Loucy (cell line): ENCODE measurements at regions not wholly inside any gene's neighbourhood (a gene's known extent, or its start where the extent isn't known, plus 50 kb on each side); places are given as distances from the start of the nearest gene placed in this dataset.

Source experiments
- H2AFZ ChIP-seq: fragments of 200-600 bp; sonication (generic); 2 replicates; pipeline ENCODE4 v1.6.0; 2016; ENCODE audit warnings: antibody characterized with exemption, mild to moderate bottlenecking, low read length, moderate library complexity
- H3F3A ChIP-seq: fragments of 200-600 bp; 2 replicates; pipeline ENCODE4 v1.6.0; 2016; ENCODE audit warnings: antibody characterized with exemption, low read depth, mild to moderate bottlenecking
- H3K27me3 ChIP-seq: fragments of 200-600 bp; sonication (generic); 2 replicates; pipeline ENCODE4 v1.6.1; 2014; ENCODE audit warnings: low read length, mild to moderate bottlenecking; ENCODE audit not compliant: insufficient read depth, poor library complexity, severe bottlenecking
- H3K36me3 ChIP-seq: fragments of 200-600 bp; sonication (generic); 2 replicates; pipeline ENCODE4 v1.6.1; 2016; ENCODE audit warnings: low read length; ENCODE audit not compliant: insufficient read depth
- H3K4me1 ChIP-seq: fragments of 200-600 bp; sonication (generic); 2 replicates; pipeline ENCODE4 v1.5.1; 2014; ENCODE audit warnings: low read length, mild to moderate bottlenecking; ENCODE audit not compliant: insufficient read depth, poor library complexity, severe bottlenecking
- H3K4me2 ChIP-seq: fragments of 200-600 bp; sonication (generic); 2 replicates; pipeline ENCODE4 v1.6.0; 2014; ENCODE audit warnings: antibody characterized with exemption, low read length, low read depth, mild to moderate bottlenecking; ENCODE audit not compliant: poor library complexity, severe bottlenecking
- H3K4me3 ChIP-seq: fragments of 200-600 bp; sonication (generic); 2 replicates; pipeline ENCODE4 v1.5.1; 2014; ENCODE audit warnings: low read length, mild to moderate bottlenecking, mixed read lengths; ENCODE audit not compliant: poor library complexity, severe bottlenecking
- H3K79me2 ChIP-seq: fragments of 200-600 bp; sonication (generic); 2 replicates; pipeline ENCODE4 v1.6.1; 2014; ENCODE audit warnings: low read length; ENCODE audit not compliant: insufficient read depth
- H3K9ac ChIP-seq: fragments of 200-600 bp; sonication (generic); 2 replicates; pipeline ENCODE4 v1.6.0; 2014; ENCODE audit warnings: mild to moderate bottlenecking, low read depth, low read length, moderate library complexity; ENCODE audit not compliant: poor library complexity, severe bottlenecking
- H3K9me2 ChIP-seq: fragments of 200-600 bp; sonication (generic); replicated peaks from 2 replicates; pipeline ENCODE4 v1.6.1; 2016; ENCODE audit warnings: low read depth, low read length, mixed read lengths
- H3K9me3 ChIP-seq: fragments of 200-600 bp; sonication (generic); 2 replicates; pipeline ENCODE4 v1.6.1; 2014; ENCODE audit warnings: mild to moderate bottlenecking, antibody characterized with exemption, low read length, low read depth; ENCODE audit not compliant: insufficient read depth
- H4K20me1 ChIP-seq: fragments of 200-600 bp; sonication (generic); 2 replicates; pipeline ENCODE4 v1.6.0; 2014; ENCODE audit warnings: antibody characterized with exemption, low read length, mild to moderate bottlenecking; ENCODE audit not compliant: insufficient read depth, poor library complexity, severe bottlenecking
- EZH2phosphoT487 ChIP-seq: fragments of 200-600 bp; IDR thresholded peaks from 2 replicates; pipeline ENCODE4 v1.6.1; 2018; ENCODE audit warnings: antibody characterized with exemption, mild to moderate bottlenecking, moderate library complexity, borderline replicate concordance
- TF ChIP-seq, protein P1 (sequence below): fragments of 200-600 bp; sonication (generic); conservative IDR thresholded peaks from 2 replicates; pipeline ENCODE4 v1.5.1; 2014; ENCODE audit warnings: mild to moderate bottlenecking, antibody characterized with exemption, low read length

DNA sequence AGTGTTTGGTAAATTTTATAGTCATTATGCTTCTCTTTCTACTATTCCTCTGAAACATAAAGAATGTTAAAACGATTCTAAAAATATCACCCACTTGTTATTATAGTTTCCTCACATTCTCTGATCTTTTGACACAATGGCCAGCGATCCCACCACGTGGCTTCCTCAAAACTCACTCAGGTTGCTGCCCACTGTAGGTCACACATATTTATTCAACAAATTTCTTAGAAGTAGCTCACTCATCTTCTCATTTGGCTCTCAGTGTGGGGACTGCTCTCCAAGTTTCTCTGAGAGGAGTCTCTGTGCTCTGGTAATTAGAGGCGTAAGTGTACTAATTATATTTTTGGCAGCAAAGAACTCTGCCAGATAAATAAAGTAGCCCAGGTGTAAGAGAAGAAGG, 465.4 kb downstream of the CDH11 start:
- Histone ChIP-seq H3K4me2 (no peak overlapping the region), H3K9me3 (no peaks in the 10 kb centered on the region), H3K79me2 (no peaks in the 10 kb centered on the region), H3K27me3 (no peaks in the 10 kb centered on the region), H4K20me1 (no peaks in the 10 kb centered on the region), H3K9me2 (no peaks in the 10 kb centered on the region), H3K9ac (no peak overlapping the region), H3F3A (no peaks in the 10 kb centered on the region), H3K4me3 (no peak overlapping the region), H3K4me1 (no peaks in the 10 kb centered on the region), H2AFZ (no peak overlapping the region), H3K36me3 (no peaks in the 10 kb centered on the region)
- TF ChIP-seq, protein P1, sequence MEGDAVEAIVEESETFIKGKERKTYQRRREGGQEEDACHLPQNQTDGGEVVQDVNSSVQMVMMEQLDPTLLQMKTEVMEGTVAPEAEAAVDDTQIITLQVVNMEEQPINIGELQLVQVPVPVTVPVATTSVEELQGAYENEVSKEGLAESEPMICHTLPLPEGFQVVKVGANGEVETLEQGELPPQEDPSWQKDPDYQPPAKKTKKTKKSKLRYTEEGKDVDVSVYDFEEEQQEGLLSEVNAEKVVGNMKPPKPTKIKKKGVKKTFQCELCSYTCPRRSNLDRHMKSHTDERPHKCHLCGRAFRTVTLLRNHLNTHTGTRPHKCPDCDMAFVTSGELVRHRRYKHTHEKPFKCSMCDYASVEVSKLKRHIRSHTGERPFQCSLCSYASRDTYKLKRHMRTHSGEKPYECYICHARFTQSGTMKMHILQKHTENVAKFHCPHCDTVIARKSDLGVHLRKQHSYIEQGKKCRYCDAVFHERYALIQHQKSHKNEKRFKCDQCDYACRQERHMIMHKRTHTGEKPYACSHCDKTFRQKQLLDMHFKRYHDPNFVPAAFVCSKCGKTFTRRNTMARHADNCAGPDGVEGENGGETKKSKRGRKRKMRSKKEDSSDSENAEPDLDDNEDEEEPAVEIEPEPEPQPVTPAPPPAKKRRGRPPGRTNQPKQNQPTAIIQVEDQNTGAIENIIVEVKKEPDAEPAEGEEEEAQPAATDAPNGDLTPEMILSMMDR = no peak
- no peak for TF ChIP-seq EZH2phosphoT487

- no peaks in the 10 kb centered on the region for H3K9me3 ChIP-seq
- TF ChIP-seq EZH2phosphoT487 = no peak
- TF ChIP-seq, protein P1 = no peak
- H3K27me3 ChIP-seq = no peaks in the 10 kb centered on the region
- no peaks in the 10 kb centered on the region for H3K4me1 ChIP-seq
- no peaks in the 10 kb centered on the region for H3K36me3 ChIP-seq
- no peaks in the 10 kb centered on the region for H3F3A ChIP-seq
- no peak overlapping the region for H3K4me2 ChIP-seq
- no peak overlapping the region for H3K9ac ChIP-seq
- H4K20me1 ChIP-seq = no peaks in the 10 kb centered on the region
- H3K79me2 ChIP-seq = no peaks in the 10 kb centered on the region
- H2AFZ ChIP-seq = no peak overlapping the region
- H3K4me3 ChIP-seq = no peak overlapping the region
- H3K9me2 ChIP-seq = no peaks in the 10 kb centered on the region
Observed at GRCh38 chr16:64654178-64654577, 467.7 kb downstream of the CDH11 start.

DNA sequence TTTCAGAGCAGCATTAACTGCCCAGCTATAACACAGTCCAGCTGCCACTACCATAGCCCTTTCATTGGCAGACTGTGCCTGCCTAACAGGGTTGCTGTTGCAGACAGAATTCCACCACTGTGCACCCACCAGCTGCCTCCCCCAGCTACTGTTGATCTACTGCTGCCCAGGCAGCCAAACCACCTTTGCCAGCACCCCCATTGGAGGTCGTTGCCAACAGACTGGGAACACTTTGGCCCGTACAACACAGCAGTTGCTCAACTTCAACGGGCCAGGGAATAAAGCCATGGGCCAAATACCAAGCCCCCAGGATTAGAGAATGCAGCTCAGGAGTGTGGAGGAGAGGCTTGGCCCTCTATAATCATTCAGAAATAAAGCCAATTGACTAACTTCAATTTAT, 473.6 kb downstream of the CDH11 start:
- no peak for TF ChIP-seq EZH2phosphoT487
- TF ChIP-seq, protein P1 = no peak
- H3K4me3 ChIP-seq = no peak overlapping the region

More for the DNA sequence above, 473.6 kb downstream of the CDH11 start:
- Histone ChIP-seq H3K9me2 (no peaks in the 10 kb centered on the region), H3K36me3 (no peaks in the 10 kb centered on the region), H3F3A (no peaks in the 10 kb centered on the region), H3K27me3 (no peaks in the 10 kb centered on the region), H3K4me2 (no peak overlapping the region), H3K4me1 (no peaks in the 10 kb centered on the region), H2AFZ (no peak overlapping the region), H3K9ac (no peak overlapping the region), H3K9me3 (peaks cover 4% of the 10 kb centered on the region; the same call in 1 of the 2 replicates), H3K79me2 (no peaks in the 10 kb centered on the region), H4K20me1 (no peaks in the 10 kb centered on the region)
